ENCODE measurements at regions not wholly inside any gene's neighbourhood (a gene's known extent, or its start where the extent isn't known, plus 50 kb on each side); places are given as distances from the start of the nearest gene placed in this dataset.
"Not testable (repeated sequence)": the region's sequence is repeated elsewhere in the genome, so short reads cannot be mapped to it uniquely, and the experiment has no call there.

DNA sequence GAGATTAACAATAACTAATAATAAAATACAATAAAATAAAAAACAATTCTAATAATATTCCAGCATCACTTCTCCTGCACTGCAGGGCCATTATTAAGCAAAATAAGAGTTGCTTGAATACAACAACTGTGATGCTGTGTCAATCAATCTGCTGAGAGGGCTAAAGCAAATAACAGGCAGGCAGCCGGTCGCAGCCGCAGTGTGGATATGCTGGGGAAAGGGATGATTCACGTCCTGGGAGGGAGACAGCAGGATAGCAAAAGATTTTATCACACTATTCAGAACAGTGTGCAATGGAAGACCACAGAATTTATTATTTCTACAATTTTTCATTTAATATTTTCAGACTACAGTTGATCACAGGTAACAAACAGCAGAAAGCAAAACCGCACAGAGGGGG, 76.5 kb upstream of the SMARCAD1 start:
- WGBS, result 78% methylated on average over 5 of the region's 5 CpGs
- no peaks in the 10 kb centered on the region for H3K27me3 ChIP-seq
- no peak overlapping the region for H3K27ac ChIP-seq
- DNase-seq (ENCODE audit: low spot score in 2 of 2), result no peak
- TF ChIP-seq, protein P1, sequence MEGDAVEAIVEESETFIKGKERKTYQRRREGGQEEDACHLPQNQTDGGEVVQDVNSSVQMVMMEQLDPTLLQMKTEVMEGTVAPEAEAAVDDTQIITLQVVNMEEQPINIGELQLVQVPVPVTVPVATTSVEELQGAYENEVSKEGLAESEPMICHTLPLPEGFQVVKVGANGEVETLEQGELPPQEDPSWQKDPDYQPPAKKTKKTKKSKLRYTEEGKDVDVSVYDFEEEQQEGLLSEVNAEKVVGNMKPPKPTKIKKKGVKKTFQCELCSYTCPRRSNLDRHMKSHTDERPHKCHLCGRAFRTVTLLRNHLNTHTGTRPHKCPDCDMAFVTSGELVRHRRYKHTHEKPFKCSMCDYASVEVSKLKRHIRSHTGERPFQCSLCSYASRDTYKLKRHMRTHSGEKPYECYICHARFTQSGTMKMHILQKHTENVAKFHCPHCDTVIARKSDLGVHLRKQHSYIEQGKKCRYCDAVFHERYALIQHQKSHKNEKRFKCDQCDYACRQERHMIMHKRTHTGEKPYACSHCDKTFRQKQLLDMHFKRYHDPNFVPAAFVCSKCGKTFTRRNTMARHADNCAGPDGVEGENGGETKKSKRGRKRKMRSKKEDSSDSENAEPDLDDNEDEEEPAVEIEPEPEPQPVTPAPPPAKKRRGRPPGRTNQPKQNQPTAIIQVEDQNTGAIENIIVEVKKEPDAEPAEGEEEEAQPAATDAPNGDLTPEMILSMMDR (IDR thresholded peaks at IDR 0.05), result no peak
- TF ChIP-seq POLR2AphosphoS5 (IDR thresholded peaks at IDR 0.05), result no peak
- TF ChIP-seq EP300 (IDR thresholded peaks at IDR 0.05), result no peak
- TF ChIP-seq POLR2A (IDR thresholded peaks at IDR 0.05), result no peak
- no peaks in the 10 kb centered on the region for H3K4me1 ChIP-seq
- H3K36me3 ChIP-seq, result no peaks in the 10 kb centered on the region
- H3K4me3 ChIP-seq, result no peak overlapping the region
- no peaks in the 10 kb centered on the region for H3K9me3 ChIP-seq

DNA sequence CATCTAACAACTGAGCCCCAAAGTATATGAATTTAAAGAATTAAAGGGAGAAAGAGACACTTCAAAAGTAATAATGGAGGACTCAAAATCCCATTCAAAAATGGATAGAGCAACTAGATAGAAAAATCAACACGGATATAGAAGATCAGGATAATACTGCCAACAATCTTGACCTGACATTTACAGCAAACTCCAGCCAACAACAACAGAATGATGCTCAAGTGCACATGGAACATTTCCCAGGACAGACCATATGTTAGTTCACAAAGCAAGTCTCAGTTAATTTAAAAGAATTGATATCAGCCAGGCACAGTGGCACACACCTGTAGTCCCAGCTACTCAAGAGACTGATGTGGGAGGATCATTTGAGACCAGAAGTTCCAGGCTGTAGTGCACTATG, 72.0 kb upstream of the SMARCAD1 start:
- H3K36me3 ChIP-seq, result no peaks in the 10 kb centered on the region
- whole genome bisulfite sequencing, result 72% methylated on average over 1 of the region's 1 CpG

DNA sequence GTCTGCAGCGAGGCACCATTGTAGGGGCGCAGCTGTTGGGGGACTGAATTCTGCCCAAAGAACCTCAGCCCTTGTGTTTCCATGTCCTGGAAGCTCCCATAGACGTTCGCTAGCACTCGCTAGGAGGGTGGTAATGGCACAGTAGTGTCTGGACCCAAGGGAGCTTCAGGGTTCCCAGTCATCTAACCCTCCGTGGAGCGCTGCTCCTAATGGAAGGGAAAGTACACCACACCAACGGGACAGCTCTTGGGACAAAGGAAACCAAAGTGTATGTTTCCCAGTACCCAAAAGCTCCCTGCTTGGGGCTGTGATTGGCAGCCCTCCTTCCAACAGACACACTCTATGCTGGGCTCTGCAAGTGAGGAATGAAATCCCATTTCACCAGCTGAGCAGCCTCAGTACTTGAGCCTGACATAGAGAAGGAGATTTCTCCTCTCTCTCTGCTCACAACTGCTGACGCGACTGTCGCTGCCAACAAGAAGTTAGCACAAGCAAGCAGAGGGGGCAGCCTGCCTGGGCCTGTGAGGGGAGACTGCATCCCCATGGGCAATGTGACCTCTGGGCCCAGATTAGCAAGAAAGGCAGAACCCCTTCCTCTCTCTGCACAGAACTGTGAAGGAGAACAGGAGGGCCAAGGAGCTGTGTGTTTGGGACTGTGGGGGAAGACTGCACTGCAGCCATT, 67.6 kb upstream of the SMARCAD1 start:
- Histone ChIP-seq H3K36me3 (no peaks in the 10 kb centered on the region), H3K27ac (no peak overlapping the region), H3K4me1 (no peaks in the 10 kb centered on the region), H3K27me3 (no peaks in the 10 kb centered on the region), H3K9me3 (no peaks in the 10 kb centered on the region), H3K4me3 (no peak overlapping the region)
- WGBS, result 83% methylated on average over 11 of the region's 11 CpGs
- no peak for DNase-seq (ENCODE audit: low spot score in 2 of 2)
- TF ChIP-seq, protein P1 (IDR thresholded peaks at IDR 0.05), result no peak
- TF ChIP-seq POLR2AphosphoS5 (IDR thresholded peaks at IDR 0.05) (no peak), POLR2A (IDR thresholded peaks at IDR 0.05) (no peak), EP300 (IDR thresholded peaks at IDR 0.05) (no peak)

More for the DNA sequence above, 72.0 kb upstream of the SMARCAD1 start:
- H3K4me3 ChIP-seq, result no peak overlapping the region
- DNase-seq (ENCODE audit: low spot score in 2 of 2), result no peak
- H3K27me3 ChIP-seq, result no peaks in the 10 kb centered on the region
- TF ChIP-seq POLR2AphosphoS5 (IDR thresholded peaks at IDR 0.05), result no peak
- TF ChIP-seq POLR2A (IDR thresholded peaks at IDR 0.05), result no peak
- no peak for TF ChIP-seq EP300 (IDR thresholded peaks at IDR 0.05)
- TF ChIP-seq, protein P1 (IDR thresholded peaks at IDR 0.05), result no peak
- no peak overlapping the region for H3K27ac ChIP-seq
- H3K4me1 ChIP-seq, result no peaks in the 10 kb centered on the region
- no peaks in the 10 kb centered on the region for H3K9me3 ChIP-seq

DNA sequence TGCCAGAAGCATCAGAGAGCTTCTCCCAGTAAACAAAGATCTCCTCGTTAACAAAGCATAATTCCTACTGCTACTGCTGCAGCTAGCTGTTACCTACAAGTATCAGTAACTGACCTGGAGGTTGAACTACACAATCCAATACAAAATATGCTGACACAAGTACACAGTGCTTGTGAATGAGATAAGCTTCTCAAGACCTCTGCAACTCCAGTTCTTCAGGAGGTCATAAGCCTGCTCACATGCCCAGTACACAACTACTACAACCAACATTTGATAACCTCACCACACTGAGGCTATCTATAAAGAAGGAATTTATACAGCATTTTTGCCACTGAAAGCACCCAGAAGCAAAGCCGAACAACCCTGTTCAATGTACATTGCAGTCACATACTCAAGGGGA, 66.7 kb upstream of the SMARCAD1 start:
- Histone ChIP-seq H3K27me3 (no peaks in the 10 kb centered on the region), H3K27ac (no peak overlapping the region), H3K36me3 (no peaks in the 10 kb centered on the region), H3K4me1 (no peaks in the 10 kb centered on the region), H3K9me3 (no peaks in the 10 kb centered on the region), H3K4me3 (no peak overlapping the region)
- 92% methylated on average over 1 of the region's 2 CpGs for WGBS
- no peak for DNase-seq (ENCODE audit: low spot score in 2 of 2)
- no peak for TF ChIP-seq EP300 (IDR thresholded peaks at IDR 0.05)
- TF ChIP-seq, protein P1 (IDR thresholded peaks at IDR 0.05), result no peak
- no peak for TF ChIP-seq POLR2A (IDR thresholded peaks at IDR 0.05)
- TF ChIP-seq POLR2AphosphoS5 (IDR thresholded peaks at IDR 0.05), result no peak

DNA sequence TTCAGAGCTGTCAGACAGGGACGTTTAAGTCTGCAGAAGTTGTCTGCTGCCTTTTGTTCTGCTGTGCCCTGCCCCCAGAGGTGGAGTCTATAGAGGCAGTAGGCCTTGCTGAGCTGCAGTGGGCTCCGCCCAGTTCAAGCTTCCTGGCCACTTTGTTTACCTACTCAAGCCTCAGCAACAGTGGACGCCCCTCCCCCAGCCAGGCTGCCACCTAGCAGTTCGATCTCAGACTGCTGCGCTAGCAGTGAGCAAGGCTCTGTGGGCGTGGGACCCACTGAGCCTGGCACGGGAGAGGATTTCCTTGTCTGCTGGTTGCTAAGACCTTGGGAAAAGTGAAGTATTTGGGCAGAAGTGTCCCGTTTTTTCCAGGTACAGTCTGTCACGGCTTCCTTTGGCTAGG, 59.6 kb upstream of the SMARCAD1 start:
- not testable (repeated sequence) for H3K36me3 ChIP-seq; H3K4me3 ChIP-seq; H3K4me1 ChIP-seq; H3K9me3 ChIP-seq; H3K27ac ChIP-seq; DNase-seq (ENCODE audit: low spot score in 2 of 2); H3K27me3 ChIP-seq
- 58% methylated on average over 6 of the region's 9 CpGs for WGBS

DNA sequence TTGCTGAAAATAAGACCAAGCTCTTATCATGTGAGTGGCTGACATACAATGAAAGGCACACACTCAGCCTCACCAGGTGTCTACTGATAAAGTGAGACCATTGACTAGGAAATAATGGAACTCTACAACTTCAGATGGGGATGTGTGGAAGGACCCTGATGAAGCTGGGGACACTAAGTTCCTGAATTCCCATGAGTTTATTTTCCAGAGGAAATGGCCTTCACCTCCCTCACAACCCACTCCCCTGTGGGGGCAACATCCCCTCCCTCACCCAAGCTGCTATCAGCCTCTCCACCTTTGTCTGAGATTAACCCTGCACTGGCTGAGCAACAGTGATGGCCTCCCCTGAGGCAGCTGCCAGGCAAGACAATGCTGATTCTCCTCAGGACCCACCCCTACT, 55.2 kb upstream of the SMARCAD1 start:
- TF ChIP-seq, protein P1 (IDR thresholded peaks at IDR 0.05), result no peak

DNA sequence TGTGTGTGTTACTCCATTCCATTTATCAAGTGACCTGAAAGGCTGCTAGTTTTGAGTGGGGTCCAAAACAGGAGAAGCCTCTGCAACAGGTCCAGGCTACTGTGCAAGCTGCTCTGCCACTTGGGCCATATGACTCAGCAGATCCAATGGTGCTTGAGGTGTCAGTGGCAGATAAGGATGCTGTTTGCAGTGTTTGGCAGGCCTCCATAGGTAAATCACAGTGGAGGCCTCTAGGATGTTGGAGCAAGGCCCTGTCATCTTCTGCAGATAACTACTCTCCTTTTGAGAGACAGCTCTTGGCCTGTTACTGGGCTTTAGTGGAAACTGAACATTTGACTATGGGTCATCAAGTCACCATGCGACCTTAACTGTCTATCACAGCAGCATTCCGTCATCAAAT, 52.3 kb upstream of the SMARCAD1 start:
- H3K9me3 ChIP-seq; H3K4me1 ChIP-seq; H3K36me3 ChIP-seq; H3K4me3 ChIP-seq; H3K27ac ChIP-seq; DNase-seq (ENCODE audit: low spot score in 2 of 2); H3K27me3 ChIP-seq: not testable (repeated sequence)
- 87% methylated on average over 2 of the region's 2 CpGs for WGBS

More for the DNA sequence above, 55.2 kb upstream of the SMARCAD1 start:
- no peaks in the 10 kb centered on the region for H3K27me3 ChIP-seq
- no peaks in the 10 kb centered on the region for H3K36me3 ChIP-seq
- H3K27ac ChIP-seq, result no peak overlapping the region
- H3K9me3 ChIP-seq, result no peaks in the 10 kb centered on the region
- H3K4me3 ChIP-seq, result no peak overlapping the region
- H3K4me1 ChIP-seq, result no peaks in the 10 kb centered on the region
- no peak for DNase-seq (ENCODE audit: low spot score in 2 of 2)

All from suprapubic skin (tissue), 4 donors.